GM12878 (cell line): ENCODE measurements at regions not wholly inside any gene's neighbourhood (a gene's known extent, or its start where the extent isn't known, plus 50 kb on each side); places are given as distances from the start of the nearest gene placed in this dataset.

Experiments
- ATAC-seq: fragments of 200-7000 bp; cut with Tn5 transposase; 3 replicates; pipeline ENCODE4 v1.9.1; 2020; ENCODE audit warnings: mild to moderate bottlenecking, moderate library complexity
- BruUV-seq: library from RNA; stranded (reverse); fragments of 400-500 nt; replicated peaks from 2 replicates; lab custom pipeline; 2021; lab: Mats Ljungman, UMichigan
- CTCF ChIA-PET: fragments of 300-600 bp; sonication (Branson Sonifier 250); formaldehyde crosslinking; extraction: SDS; loops from one replicate; lab custom pipeline; 2021; ENCODE audit warnings: inconsistent platforms; lab: Yijun Ruan, JAX
- POLR2A ChIA-PET: fragments of 350-600 bp; formaldehyde crosslinking; extraction: SDS; loops from one replicate; lab custom pipeline; 2021; ENCODE audit warnings: inconsistent platforms; lab: Charles Lee
- RAD21 ChIA-PET: fragments of 300-600 bp; sonication (Branson Sonifier 250); formaldehyde crosslinking; loops from one replicate; lab custom pipeline; 2023; ENCODE audit warnings: antibody characterized with exemption; ENCODE audit not compliant: unreplicated experiment; lab: Charles Lee
- SMC1A ChIA-PET: fragments of 300-600 bp; sonication (Branson Sonifier 250); formaldehyde crosslinking; loops from one replicate; lab custom pipeline; 2023; ENCODE audit not compliant: unreplicated experiment, uncharacterized antibody; lab: Charles Lee
- DNase-seq: peaks from one replicate; pipeline ENCODE4 v3.0.0-alpha.2; 2011; ENCODE audit warnings: low read depth, low spot score
- FAIRE-seq: peaks from 3 replicates; lab custom pipeline; 2011; peaks lifted over from hg19 to GRCh38; lab: Jason Lieb, UNC
- H2AFZ ChIP-seq: 2 replicates; pipeline ENCODE4 v1.6.0; 2011; ENCODE audit warnings: low read depth, low read length, control low read depth; ENCODE audit not compliant: control insufficient read depth
- H3K27ac ChIP-seq: 2 replicates; pipeline ENCODE4 v1.5.1; 2011; ENCODE audit warnings: control low read depth; ENCODE audit not compliant: control insufficient read depth, insufficient read depth
- H3K27me3 ChIP-seq, 2 experiments: replicated peaks in 1 of 2; 2 replicates each; pipeline versions ENCODE4 v1.6.0 to v1.6.1; 2011; ENCODE audit warnings: low read length in 1 of 2; ENCODE audit not compliant: control insufficient read depth in 2 of 2, insufficient read depth in 2 of 2
- H3K36me3 ChIP-seq, 2 experiments: 2 replicates each; pipeline ENCODE4 v1.5.1; 2011; ENCODE audit warnings: low read length in 1 of 2; ENCODE audit not compliant: control insufficient read depth in 2 of 2, insufficient read depth in 2 of 2
- H3K4me1 ChIP-seq: 2 replicates; pipeline ENCODE4 v1.6.1; 2011; ENCODE audit warnings: mild to moderate bottlenecking, low read length, moderate library complexity, mixed read lengths; ENCODE audit not compliant: control insufficient read depth, insufficient read depth
- H3K4me2 ChIP-seq: 2 replicates; pipeline ENCODE4 v1.6.0; 2011; ENCODE audit warnings: control low read depth; ENCODE audit not compliant: control insufficient read depth, insufficient read depth
- H3K4me3 ChIP-seq: fragments of 200-600 bp; sonication (generic); 2 replicates; pipeline ENCODE4 v1.5.1; 2016
- H3K79me2 ChIP-seq: 2 replicates; pipeline ENCODE4 v1.6.0; 2011; ENCODE audit warnings: low read length; ENCODE audit not compliant: control insufficient read depth, insufficient read depth
- H3K9ac ChIP-seq: 2 replicates; pipeline ENCODE4 v1.8.0; 2011; ENCODE audit warnings: low read length, control low read depth, mixed read lengths; ENCODE audit not compliant: control insufficient read depth, insufficient read depth
- H3K9me3 ChIP-seq: replicated peaks from 3 replicates; pipeline ENCODE4 v1.5.1; 2011; ENCODE audit warnings: mild to moderate bottlenecking, low read length; ENCODE audit not compliant: control insufficient read depth, insufficient read depth
- H4K20me1 ChIP-seq: 2 replicates; pipeline ENCODE4 v1.6.0; 2011; ENCODE audit not compliant: control insufficient read depth, insufficient read depth
- FOS ChIP-seq: IDR thresholded peaks from 3 replicates; pipeline ENCODE4 v1.6.1; 2011; ENCODE audit warnings: borderline replicate concordance; ENCODE audit not compliant: insufficient read length; ENCODE audit errors: extremely low read depth
- IRF4 ChIP-seq: IDR thresholded peaks from 2 replicates; pipeline ENCODE4 v1.6.1; 2011; ENCODE audit warnings: low read depth, low read length
- MYB ChIP-seq: fragments of 150-350 bp; IDR thresholded peaks from 2 replicates; pipeline ENCODE4 v1.6.1; 2014; ENCODE audit warnings: mild to moderate bottlenecking, low read depth, low read length, borderline replicate concordance
- RELA ChIP-seq: fragments of 450-650 bp; IDR thresholded peaks from 2 replicates; pipeline ENCODE4 v1.8.0; 2014; ENCODE audit warnings: borderline replicate concordance; ENCODE audit not compliant: partially characterized antibody
- SIX5 ChIP-seq: IDR thresholded peaks from 2 replicates; pipeline ENCODE4 v1.6.1; 2011; ENCODE audit warnings: mild to moderate bottlenecking, low read depth, low read length, moderate library complexity; ENCODE audit not compliant: severe bottlenecking
- TBL1XR1 ChIP-seq: IDR thresholded peaks from 2 replicates; pipeline ENCODE4 v1.6.1; 2012; ENCODE audit warnings: low read depth, low read length, improper control_type of control experiment
- TCF3 ChIP-seq: IDR thresholded peaks from 2 replicates; pipeline ENCODE4 v1.6.1; 2012; ENCODE audit warnings: low read depth, mild to moderate bottlenecking, low read length, borderline replicate concordance; ENCODE audit not compliant: insufficient read depth
- ZNF24 ChIP-seq: fragments of 450-650 bp; IDR thresholded peaks from 2 replicates; pipeline ENCODE4 v1.6.1; 2017; ENCODE audit warnings: antibody characterized with exemption, mild to moderate bottlenecking
- ZNF384 ChIP-seq: IDR thresholded peaks from 2 replicates; pipeline ENCODE4 v1.6.1; 2012; ENCODE audit warnings: low read depth, mild to moderate bottlenecking, low read length, improper control_type of control experiment, borderline replicate concordance
- WGBS: methylation state at CpG from one replicate; pipeline ENCODE4 v1.1.6; 2016; ENCODE audit warnings: low lambda C conversion rate; ENCODE audit not compliant: insufficient replicate concordance, insufficient coverage; ENCODE audit errors: missing lambda C conversion rate; 5-methylcytosine and 5-hydroxymethylcytosine counted together
- in situ Hi-C: fragments of 300-500 bp; cut with MboI; formaldehyde crosslinking; loops from 9 replicates; pipeline ENCODE4 v1.14.3; 2018; ENCODE audit warnings: mixed read lengths
- intact Hi-C: fragments of 100-400 bp; cut with micrococcal nuclease; formaldehyde crosslinking; loops from one replicate; pipeline ENCODE4 v1.14.2; 2022; ENCODE audit not compliant: unreplicated experiment
- TF ChIP-seq, protein P1 (sequence below): IDR thresholded peaks from 2 replicates; pipeline ENCODE4 v1.6.1; 2012; ENCODE audit warnings: low read depth, low read length, improper control_type of control experiment
- TF ChIP-seq, protein P2 (sequence below): fragments of 450-650 bp; IDR thresholded peaks from 2 replicates; pipeline ENCODE4 v1.6.1; 2017; ENCODE audit warnings: mild to moderate bottlenecking
- TF ChIP-seq, protein P3 (sequence below): IDR thresholded peaks from 2 replicates; pipeline ENCODE4 v1.6.1; 2012; ENCODE audit warnings: low read depth, low read length, improper control_type of control experiment
- TF ChIP-seq, protein P4 (sequence below): IDR thresholded peaks from 2 replicates; pipeline ENCODE4 v1.6.1; 2011; ENCODE audit warnings: borderline replicate concordance, low read depth, mild to moderate bottlenecking, moderate library complexity, low read length; ENCODE audit not compliant: insufficient read depth, poor library complexity, severe bottlenecking
- TF ChIP-seq, protein P5 (sequence below): fragments of 450-650 bp; formaldehyde crosslinking; IDR thresholded peaks from 2 replicates; pipeline ENCODE4 v1.4.0; 2020; ENCODE audit warnings: mild to moderate bottlenecking, moderate library complexity

DNA sequence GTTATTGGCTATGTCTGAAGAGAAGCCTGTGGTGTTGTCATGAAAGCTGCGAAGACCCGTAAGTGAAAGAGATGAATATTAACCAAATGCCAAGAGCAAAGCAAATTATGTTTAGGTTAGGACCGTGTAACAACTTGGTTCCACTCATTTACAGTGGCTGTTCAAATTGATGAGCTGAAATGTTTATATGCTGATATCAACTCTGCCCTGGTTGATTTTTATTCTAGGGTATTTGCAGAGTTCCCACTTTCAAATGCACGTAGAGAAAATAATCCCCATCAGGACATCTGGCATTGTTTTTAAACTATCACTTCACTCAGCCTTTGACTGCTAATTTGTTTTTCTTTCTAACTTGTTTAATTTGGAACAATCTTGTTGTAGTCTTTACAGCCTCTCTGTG, 581.6 kb upstream of the ADAMTS5 start:
- intact Hi-C loops = no loop called here
- Histone ChIP-seq H3K27me3 (no peaks in the 10 kb centered on the region), H3K27ac (no peak overlapping the region), H4K20me1 (no peaks in the 10 kb centered on the region), H3K79me2 (no peaks in the 10 kb centered on the region), H3K9ac (no peak overlapping the region), H3K4me2 (no peak overlapping the region), H3K36me3 (no peaks in the 10 kb centered on the region), H3K4me3 (no peak overlapping the region), H3K4me1 (no peaks in the 10 kb centered on the region), H3K9me3 (no peaks in the 10 kb centered on the region), H2AFZ (no peak overlapping the region)
- ChIA-PET SMC1A (no interaction called here), POLR2A (no interaction called here), CTCF (no interaction called here), RAD21 (no interaction called here)
- 45% methylated on average over 4 of the region's 4 CpGs for WGBS
- BruUV-seq = no TSS peak
- in situ Hi-C loops = no loop called here
- DNase-seq = no peak
- FAIRE-seq = no peak
- no peak for ATAC-seq
- TF ChIP-seq SIX5 (no peak), TCF3 (no peak), IRF4 (no peak), ZNF384 (no peak), ZNF24 (no peak), MYB (no peak), TBL1XR1 (no peak), FOS (no peak), RELA (no peak)
- TF ChIP-seq, protein P1, sequence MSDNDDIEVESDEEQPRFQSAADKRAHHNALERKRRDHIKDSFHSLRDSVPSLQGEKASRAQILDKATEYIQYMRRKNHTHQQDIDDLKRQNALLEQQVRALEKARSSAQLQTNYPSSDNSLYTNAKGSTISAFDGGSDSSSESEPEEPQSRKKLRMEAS = no peak
- TF ChIP-seq, protein P2, sequence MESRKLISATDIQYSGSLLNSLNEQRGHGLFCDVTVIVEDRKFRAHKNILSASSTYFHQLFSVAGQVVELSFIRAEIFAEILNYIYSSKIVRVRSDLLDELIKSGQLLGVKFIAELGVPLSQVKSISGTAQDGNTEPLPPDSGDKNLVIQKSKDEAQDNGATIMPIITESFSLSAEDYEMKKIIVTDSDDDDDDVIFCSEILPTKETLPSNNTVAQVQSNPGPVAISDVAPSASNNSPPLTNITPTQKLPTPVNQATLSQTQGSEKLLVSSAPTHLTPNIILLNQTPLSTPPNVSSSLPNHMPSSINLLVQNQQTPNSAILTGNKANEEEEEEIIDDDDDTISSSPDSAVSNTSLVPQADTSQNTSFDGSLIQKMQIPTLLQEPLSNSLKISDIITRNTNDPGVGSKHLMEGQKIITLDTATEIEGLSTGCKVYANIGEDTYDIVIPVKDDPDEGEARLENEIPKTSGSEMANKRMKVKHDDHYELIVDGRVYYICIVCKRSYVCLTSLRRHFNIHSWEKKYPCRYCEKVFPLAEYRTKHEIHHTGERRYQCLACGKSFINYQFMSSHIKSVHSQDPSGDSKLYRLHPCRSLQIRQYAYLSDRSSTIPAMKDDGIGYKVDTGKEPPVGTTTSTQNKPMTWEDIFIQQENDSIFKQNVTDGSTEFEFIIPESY = no peak
- TF ChIP-seq, protein P3, sequence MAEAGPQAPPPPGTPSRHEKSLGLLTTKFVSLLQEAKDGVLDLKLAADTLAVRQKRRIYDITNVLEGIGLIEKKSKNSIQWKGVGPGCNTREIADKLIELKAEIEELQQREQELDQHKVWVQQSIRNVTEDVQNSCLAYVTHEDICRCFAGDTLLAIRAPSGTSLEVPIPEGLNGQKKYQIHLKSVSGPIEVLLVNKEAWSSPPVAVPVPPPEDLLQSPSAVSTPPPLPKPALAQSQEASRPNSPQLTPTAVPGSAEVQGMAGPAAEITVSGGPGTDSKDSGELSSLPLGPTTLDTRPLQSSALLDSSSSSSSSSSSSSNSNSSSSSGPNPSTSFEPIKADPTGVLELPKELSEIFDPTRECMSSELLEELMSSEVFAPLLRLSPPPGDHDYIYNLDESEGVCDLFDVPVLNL = no peak
- TF ChIP-seq, protein P4, sequence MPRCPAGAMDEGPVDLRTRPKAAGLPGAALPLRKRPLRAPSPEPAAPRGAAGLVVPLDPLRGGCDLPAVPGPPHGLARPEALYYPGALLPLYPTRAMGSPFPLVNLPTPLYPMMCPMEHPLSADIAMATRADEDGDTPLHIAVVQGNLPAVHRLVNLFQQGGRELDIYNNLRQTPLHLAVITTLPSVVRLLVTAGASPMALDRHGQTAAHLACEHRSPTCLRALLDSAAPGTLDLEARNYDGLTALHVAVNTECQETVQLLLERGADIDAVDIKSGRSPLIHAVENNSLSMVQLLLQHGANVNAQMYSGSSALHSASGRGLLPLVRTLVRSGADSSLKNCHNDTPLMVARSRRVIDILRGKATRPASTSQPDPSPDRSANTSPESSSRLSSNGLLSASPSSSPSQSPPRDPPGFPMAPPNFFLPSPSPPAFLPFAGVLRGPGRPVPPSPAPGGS = no peak
- TF ChIP-seq, protein P5, sequence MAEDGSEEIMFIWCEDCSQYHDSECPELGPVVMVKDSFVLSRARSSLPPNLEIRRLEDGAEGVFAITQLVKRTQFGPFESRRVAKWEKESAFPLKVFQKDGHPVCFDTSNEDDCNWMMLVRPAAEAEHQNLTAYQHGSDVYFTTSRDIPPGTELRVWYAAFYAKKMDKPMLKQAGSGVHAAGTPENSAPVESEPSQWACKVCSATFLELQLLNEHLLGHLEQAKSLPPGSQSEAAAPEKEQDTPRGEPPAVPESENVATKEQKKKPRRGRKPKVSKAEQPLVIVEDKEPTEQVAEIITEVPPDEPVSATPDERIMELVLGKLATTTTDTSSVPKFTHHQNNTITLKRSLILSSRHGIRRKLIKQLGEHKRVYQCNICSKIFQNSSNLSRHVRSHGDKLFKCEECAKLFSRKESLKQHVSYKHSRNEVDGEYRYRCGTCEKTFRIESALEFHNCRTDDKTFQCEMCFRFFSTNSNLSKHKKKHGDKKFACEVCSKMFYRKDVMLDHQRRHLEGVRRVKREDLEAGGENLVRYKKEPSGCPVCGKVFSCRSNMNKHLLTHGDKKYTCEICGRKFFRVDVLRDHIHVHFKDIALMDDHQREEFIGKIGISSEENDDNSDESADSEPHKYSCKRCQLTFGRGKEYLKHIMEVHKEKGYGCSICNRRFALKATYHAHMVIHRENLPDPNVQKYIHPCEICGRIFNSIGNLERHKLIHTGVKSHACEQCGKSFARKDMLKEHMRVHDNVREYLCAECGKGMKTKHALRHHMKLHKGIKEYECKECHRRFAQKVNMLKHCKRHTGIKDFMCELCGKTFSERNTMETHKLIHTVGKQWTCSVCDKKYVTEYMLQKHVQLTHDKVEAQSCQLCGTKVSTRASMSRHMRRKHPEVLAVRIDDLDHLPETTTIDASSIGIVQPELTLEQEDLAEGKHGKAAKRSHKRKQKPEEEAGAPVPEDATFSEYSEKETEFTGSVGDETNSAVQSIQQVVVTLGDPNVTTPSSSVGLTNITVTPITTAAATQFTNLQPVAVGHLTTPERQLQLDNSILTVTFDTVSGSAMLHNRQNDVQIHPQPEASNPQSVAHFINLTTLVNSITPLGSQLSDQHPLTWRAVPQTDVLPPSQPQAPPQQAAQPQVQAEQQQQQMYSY (CRISPR knock-in tag) = no peak
